Osteocyte (in vitro differentiated cells): ENCODE measurements at regions not wholly inside any gene's neighbourhood (a gene's known extent, or its start where the extent isn't known, plus 50 kb on each side); places are given as distances from the start of the nearest gene placed in this dataset.
"Not testable (repeated sequence)": the region's sequence is repeated elsewhere in the genome, so short reads cannot be mapped to it uniquely, and the experiment has no call there.

ENCODE experiments used
- DNase-seq: peaks from one replicate; pipeline ENCODE4 v3.0.0; 2021; ENCODE audit warnings: mixed read lengths; ENCODE audit not compliant: unreplicated experiment; ENCODE audit errors: extremely low spot score
- H3K27ac Mint-ChIP-seq: one replicate; pipeline ENCODE4 v1.8.0; 2021; ENCODE audit warnings: mild to moderate bottlenecking, mixed read lengths; ENCODE audit not compliant: unreplicated experiment
- H3K27me3 Mint-ChIP-seq: one replicate; pipeline ENCODE4 v1.8.0; 2021; ENCODE audit warnings: mixed read lengths; ENCODE audit not compliant: unreplicated experiment
- H3K36me3 Mint-ChIP-seq: one replicate; pipeline ENCODE4 v1.8.0; 2021; ENCODE audit warnings: mixed read lengths; ENCODE audit not compliant: unreplicated experiment
- H3K4me1 Mint-ChIP-seq: one replicate; pipeline ENCODE4 v1.8.0; 2021; ENCODE audit warnings: mixed read lengths; ENCODE audit not compliant: unreplicated experiment
- H3K4me3 Mint-ChIP-seq: one replicate; pipeline ENCODE4 v1.8.0; 2021; ENCODE audit warnings: mild to moderate bottlenecking, moderate library complexity, mixed read lengths; ENCODE audit not compliant: unreplicated experiment
- H3K9me3 Mint-ChIP-seq: one replicate; pipeline ENCODE4 v1.8.0; 2021; ENCODE audit warnings: mixed read lengths; ENCODE audit not compliant: unreplicated experiment
- CTCF ChIP-seq: fragments of 200-600 bp; sonication (generic); IDR thresholded peaks from 2 replicates; pipeline ENCODE4 v1.5.0; 2021; ENCODE audit warnings: antibody characterized with exemption, mild to moderate bottlenecking, moderate library complexity

DNA sequence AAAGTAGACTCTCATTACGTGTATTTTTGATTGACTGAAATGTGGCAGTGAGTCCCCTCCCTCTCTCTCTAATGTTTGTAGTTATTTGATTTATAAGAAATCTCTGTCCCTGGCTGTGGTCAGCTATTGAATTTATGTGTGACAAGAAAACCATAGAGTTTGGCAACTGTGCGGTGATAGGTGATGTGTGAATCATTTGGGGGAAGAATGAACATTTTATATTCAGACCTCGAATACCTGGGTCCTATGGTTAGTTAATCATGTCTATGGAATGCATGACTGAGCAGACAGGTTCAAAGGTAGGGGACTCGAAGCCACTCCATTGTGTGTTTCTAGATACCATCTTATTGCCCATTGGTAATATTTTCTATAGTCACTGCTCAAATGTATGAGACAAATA, 712.1 kb downstream of the MECOM start:
- TF ChIP-seq CTCF, result no peak
- peaks cover 5% of the 10 kb centered on the region for H3K9me3 Mint-ChIP-seq
- no peak overlapping the region for H3K27ac Mint-ChIP-seq
- DNase-seq, result no peak
- H3K27me3 Mint-ChIP-seq, result peaks cover 21% of the 10 kb centered on the region
- no peaks in the 10 kb centered on the region for H3K36me3 Mint-ChIP-seq
- no peak overlapping the region for H3K4me3 Mint-ChIP-seq
- H3K4me1 Mint-ChIP-seq, result no peaks in the 10 kb centered on the region

GRCh38 chr3:168950622-168951021, 712.9 kb downstream of the MECOM start:
- H3K27ac Mint-ChIP-seq, result no peak overlapping the region
- no peak for DNase-seq
- peaks cover 23% of the 10 kb centered on the region for H3K27me3 Mint-ChIP-seq
- H3K4me3 Mint-ChIP-seq, result no peak overlapping the region
- H3K9me3 Mint-ChIP-seq, result peaks cover 5% of the 10 kb centered on the region
- no peak for TF ChIP-seq CTCF
- no peaks in the 10 kb centered on the region for H3K36me3 Mint-ChIP-seq
- no peaks in the 10 kb centered on the region for H3K4me1 Mint-ChIP-seq

DNA sequence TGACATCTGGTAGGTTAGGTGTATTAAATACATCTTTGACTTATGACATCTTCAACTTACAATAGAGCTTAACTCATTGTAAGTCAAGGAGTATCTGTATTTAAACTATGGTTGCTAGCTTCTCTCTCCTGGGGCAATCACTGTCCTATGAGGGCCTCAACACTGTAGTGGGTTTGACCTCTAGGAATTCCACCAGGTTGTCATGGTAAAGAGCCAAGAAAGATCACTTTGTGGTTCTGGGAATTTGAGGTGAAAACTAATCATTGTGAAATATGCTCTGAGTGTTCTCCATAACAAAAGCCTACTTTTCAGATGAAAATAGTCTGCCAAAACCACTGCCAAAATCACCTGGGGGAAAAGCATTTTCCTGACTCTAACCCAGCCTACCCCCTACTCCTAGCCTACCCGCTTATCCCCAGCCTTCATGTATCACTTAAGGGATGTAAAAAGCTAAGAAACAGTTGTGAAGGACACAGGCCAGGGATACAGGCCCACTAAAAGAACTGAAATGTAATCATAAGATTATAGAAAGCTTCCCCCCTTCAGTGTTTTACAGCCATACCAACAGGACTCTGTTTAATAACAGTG, 723.8 kb downstream of the MECOM start:
- Mint-ChIP-seq H3K27ac (no peak overlapping the region), H3K9me3 (peaks cover 8% of the 10 kb centered on the region), H3K4me3 (no peak overlapping the region), H3K4me1 (no peaks in the 10 kb centered on the region), H3K36me3 (no peaks in the 10 kb centered on the region), H3K27me3 (peaks cover 6% of the 10 kb centered on the region)
- DNase-seq, result no peak
- TF ChIP-seq CTCF, result no peak

DNA sequence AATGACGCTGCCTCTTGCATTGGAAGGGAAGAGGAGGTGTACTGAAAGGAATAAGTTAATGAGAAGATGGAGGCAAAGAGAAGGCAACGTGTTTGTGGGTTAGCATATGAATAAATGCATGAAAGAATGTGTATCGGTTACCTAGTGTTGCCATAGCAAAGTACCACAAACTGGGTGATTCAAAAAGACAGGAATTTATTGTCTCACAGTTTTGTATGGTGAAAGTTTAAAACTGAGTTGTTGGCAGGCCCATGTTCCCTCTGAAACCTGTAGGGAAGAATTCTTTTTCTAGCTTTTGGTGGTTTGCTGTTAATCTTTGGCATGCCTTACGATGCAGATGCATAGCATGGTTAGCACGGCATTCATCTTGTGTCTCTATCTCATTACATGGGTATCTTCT, 729.9 kb downstream of the MECOM start:
- Mint-ChIP-seq H3K4me1 (no peaks in the 10 kb centered on the region), H3K27me3 (peaks cover 3% of the 10 kb centered on the region), H3K27ac (no peak overlapping the region), H3K36me3 (no peaks in the 10 kb centered on the region), H3K4me3 (no peak overlapping the region), H3K9me3 (peaks cover 21% of the 10 kb centered on the region)
- TF ChIP-seq CTCF, result no peak
- no peak for DNase-seq

DNA sequence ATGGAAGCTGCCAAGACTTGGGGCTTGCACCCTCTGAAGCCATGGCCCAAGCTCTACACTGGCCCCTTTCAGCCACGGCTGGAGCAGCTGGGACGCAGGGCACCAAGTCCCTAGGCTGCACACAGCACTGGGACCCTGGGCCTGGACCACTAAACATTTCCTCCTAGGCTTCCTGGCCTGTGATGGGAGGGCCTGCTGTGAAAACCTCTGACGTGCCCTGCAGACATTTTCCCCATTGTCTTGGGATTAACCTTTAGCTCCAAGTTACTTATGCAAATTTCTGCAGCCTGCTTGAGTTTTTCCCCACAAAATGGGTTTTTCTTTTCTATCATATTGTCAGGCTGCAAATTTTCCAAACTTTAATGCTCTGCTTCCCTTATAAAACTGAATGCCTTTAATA, 733.5 kb downstream of the MECOM start:
- H3K4me1 Mint-ChIP-seq, H3K4me3 Mint-ChIP-seq, DNase-seq, H3K36me3 Mint-ChIP-seq, H3K27ac Mint-ChIP-seq, H3K27me3 Mint-ChIP-seq: not testable (repeated sequence)
- H3K9me3 Mint-ChIP-seq, result peaks cover 13% of the 10 kb centered on the region

GRCh38 chr3:168926426-168926825, 737.1 kb downstream of the MECOM start:
- no peak for DNase-seq
- Mint-ChIP-seq H3K9me3 (no peaks in the 10 kb centered on the region), H3K27ac (no peak overlapping the region), H3K36me3 (no peaks in the 10 kb centered on the region), H3K27me3 (peaks cover 2% of the 10 kb centered on the region), H3K4me3 (no peak overlapping the region), H3K4me1 (no peaks in the 10 kb centered on the region)
- no peak for TF ChIP-seq CTCF
